HEK293 (cell line): ENCODE measurements at regions not wholly inside any gene's neighbourhood (a gene's known extent, or its start where the extent isn't known, plus 50 kb on each side); places are given as distances from the start of the nearest gene placed in this dataset.

Experiments
- CTCF ChIA-PET: fragments of 350-600 bp; formaldehyde crosslinking; extraction: SDS; loops from one replicate; lab custom pipeline; 2021; ENCODE audit warnings: antibody characterized with exemption; lab: Yijun Ruan, JAX
- POLR2A ChIA-PET: fragments of 300-600 bp; formaldehyde crosslinking; extraction: SDS; loops from one replicate; lab custom pipeline; 2020; ENCODE audit warnings: antibody characterized with exemption, inconsistent platforms; lab: Yijun Ruan, JAX
- H3K27ac ChIP-seq: fragments of 200-500 bp; sonication (Bioruptor generic); 2 replicates; pipeline ENCODE4 v1.5.1; 2014; ENCODE audit warnings: low read depth, low read length, control low read depth, inconsistent platforms; ENCODE audit errors: extremely low read depth
- H3K36me3 ChIP-seq, 2 experiments: fragments of 200-500 bp in 1 of 2; sonication (Bioruptor generic) in 1 of 2; 1 replicate in 1 of 2; 2 replicates in 1 of 2; pipeline ENCODE4 v1.5.1; 2014 to 2017; ENCODE audit warnings: inconsistent platforms in 2 of 2, low read length in 2 of 2; ENCODE audit not compliant: control insufficient read depth in 2 of 2, insufficient read depth in 1 of 2
- H3K4me1 ChIP-seq: fragments of 200-500 bp; sonication (Bioruptor generic); 2 replicates; pipeline ENCODE4 v1.5.1; 2014; ENCODE audit warnings: mild to moderate bottlenecking, low read length, inconsistent platforms; ENCODE audit not compliant: control insufficient read depth, insufficient read depth
- H3K4me3 ChIP-seq: 2 replicates; pipeline ENCODE4 v1.5.1; 2011; ENCODE audit warnings: low read depth, mild to moderate bottlenecking, control low read depth, low read length, moderate library complexity
- H3K9me3 ChIP-seq: fragments of 200-500 bp; sonication (Bioruptor generic); 2 replicates; pipeline ENCODE4 v1.5.1; 2014; ENCODE audit warnings: low read depth, low read length, inconsistent platforms; ENCODE audit not compliant: control insufficient read depth, insufficient read depth
- GLI2 ChIP-seq: fragments of 450-650 bp; formaldehyde crosslinking; IDR thresholded peaks from 2 replicates; pipeline ENCODE4; 2017; ENCODE audit warnings: missing biosample characterization, missing genetic modification characterization, low read depth, borderline replicate concordance
- HOXC10 ChIP-seq: sonication (generic); formaldehyde crosslinking; IDR thresholded peaks from 2 replicates; pipeline ENCODE4 v1.8.1; 2023; ENCODE audit warnings: mild to moderate bottlenecking, missing genetic modification reagents
- MEIS1 ChIP-seq: sonication (generic); formaldehyde crosslinking; IDR thresholded peaks from 2 replicates; pipeline ENCODE4 v1.8.1; 2022; ENCODE audit warnings: missing genetic modification reagents, mild to moderate bottlenecking, borderline replicate concordance
- PRDM6 ChIP-seq: fragments of 450-650 bp; formaldehyde crosslinking; IDR thresholded peaks from 2 replicates; pipeline ENCODE4 v1.5.1; 2017; ENCODE audit warnings: missing biosample characterization, missing genetic modification characterization
- SETDB1 ChIP-seq: IDR thresholded peaks from one replicate; pipeline ENCODE4 v1.6.1; 2017; ENCODE audit warnings: mild to moderate bottlenecking, low read length, moderate library complexity, mixed read lengths; ENCODE audit not compliant: insufficient read length
- TRIM28 ChIP-seq: IDR thresholded peaks from 2 replicates; pipeline ENCODE4 v1.6.1; 2011; ENCODE audit warnings: low read length, control low read depth, borderline replicate concordance
- ZBTB49 ChIP-seq: fragments of 450-650 bp; formaldehyde crosslinking; IDR thresholded peaks from 2 replicates; pipeline ENCODE4 v1.5.1; 2016; ENCODE audit warnings: missing biosample characterization, missing genetic modification characterization, low read depth
- ZNF10 ChIP-seq: fragments of 450-650 bp; formaldehyde crosslinking; IDR thresholded peaks from 2 replicates; pipeline ENCODE4 v1.5.1; 2017; ENCODE audit warnings: missing biosample characterization, missing genetic modification characterization
- ZNF174 ChIP-seq: fragments of 450-650 bp; formaldehyde crosslinking; IDR thresholded peaks from 2 replicates; pipeline ENCODE4 v1.5.0; 2017; ENCODE audit warnings: missing biosample characterization, mild to moderate bottlenecking, missing genetic modification characterization
- ZNF202 ChIP-seq: fragments of 450-650 bp; formaldehyde crosslinking; IDR thresholded peaks from 2 replicates; pipeline ENCODE4 v1.5.1; 2016; ENCODE audit warnings: missing biosample characterization, missing genetic modification characterization, borderline replicate concordance
- ZNF266 ChIP-seq: fragments of 450-650 bp; formaldehyde crosslinking; IDR thresholded peaks from 2 replicates; pipeline ENCODE4 v1.5.1; 2016; ENCODE audit warnings: missing biosample characterization, missing genetic modification characterization, low read depth
- ZNF335 ChIP-seq: fragments of 450-650 bp; formaldehyde crosslinking; conservative IDR thresholded peaks from 2 replicates; pipeline ENCODE4 v1.5.1; 2016; ENCODE audit warnings: missing biosample characterization, missing genetic modification characterization
- ZNF366 ChIP-seq: fragments of 450-650 bp; formaldehyde crosslinking; conservative IDR thresholded peaks from 2 replicates; pipeline ENCODE4 v1.5.1; 2016; ENCODE audit warnings: missing biosample characterization, missing genetic modification characterization
- ZNF510 ChIP-seq: fragments of 450-650 bp; formaldehyde crosslinking; IDR thresholded peaks from 2 replicates; pipeline ENCODE4 v1.5.1; 2018; ENCODE audit warnings: mild to moderate bottlenecking, missing genetic modification characterization, missing biosample characterization; ENCODE audit not compliant: insufficient replicate concordance
- ZNF521 ChIP-seq: fragments of 450-650 bp; formaldehyde crosslinking; IDR thresholded peaks from 2 replicates; pipeline ENCODE4 v1.5.1; 2017; ENCODE audit warnings: missing biosample characterization, mild to moderate bottlenecking, missing genetic modification characterization
- ZNF529 ChIP-seq: fragments of 450-650 bp; formaldehyde crosslinking; IDR thresholded peaks from 2 replicates; pipeline ENCODE4 v1.5.1; 2017; ENCODE audit warnings: missing genetic modification characterization, missing biosample characterization; ENCODE audit not compliant: insufficient replicate concordance
- ZNF530 ChIP-seq: fragments of 450-650 bp; formaldehyde crosslinking; IDR thresholded peaks from 2 replicates; pipeline ENCODE4 v1.5.1; 2016; ENCODE audit warnings: low read depth, missing biosample characterization, missing genetic modification characterization
- ZNF623 ChIP-seq: fragments of 450-650 bp; formaldehyde crosslinking; IDR thresholded peaks from 2 replicates; pipeline ENCODE4 v1.5.1; 2016; ENCODE audit warnings: missing biosample characterization, missing genetic modification characterization
- ZNF670 ChIP-seq: fragments of 450-650 bp; formaldehyde crosslinking; IDR thresholded peaks from 2 replicates; pipeline ENCODE4 v1.5.1; 2016; ENCODE audit warnings: missing biosample characterization, missing genetic modification characterization, low read depth
- ZNF707 ChIP-seq: fragments of 450-650 bp; formaldehyde crosslinking; IDR thresholded peaks from 2 replicates; pipeline ENCODE4 v1.5.1; 2016; ENCODE audit warnings: missing biosample characterization, missing genetic modification characterization
- ZNF747 ChIP-seq: fragments of 450-650 bp; formaldehyde crosslinking; IDR thresholded peaks from 2 replicates; pipeline ENCODE4 v1.5.1; 2016; ENCODE audit warnings: missing biosample characterization, missing genetic modification characterization
- TF ChIP-seq, protein P1 (sequence below): fragments of 450-650 bp; formaldehyde crosslinking; IDR thresholded peaks from 2 replicates; pipeline ENCODE4 v1.5.1; 2016; ENCODE audit warnings: missing biosample characterization, missing genetic modification characterization
- TF ChIP-seq, protein P2 (sequence below): fragments of 450-650 bp; formaldehyde crosslinking; IDR thresholded peaks from 2 replicates; pipeline ENCODE4 v1.5.1; 2016; ENCODE audit warnings: missing biosample characterization, missing genetic modification characterization, low read depth

GRCh38 chr13:87130423-87130822 is 540.7 kb upstream of the SLITRK5 start (continued):
- no peak for TF ChIP-seq ZNF521 (tag by site-specific recombination)
- TF ChIP-seq, all 188 proteins: peak for 0

GRCh38 chr13:87131611-87132010 is 539.6 kb upstream of the SLITRK5 start:
- Histone ChIP-seq H3K9me3 (no peaks in the 10 kb centered on the region), H3K4me1 (no peaks in the 10 kb centered on the region), H3K27ac (no peak overlapping the region), H3K36me3 (no peaks in the 10 kb centered on the region), H3K4me3 (no peak overlapping the region)
- POLR2A ChIA-PET, result no interaction called here
- CTCF ChIA-PET, result no interaction called here
- no peak for TF ChIP-seq ZNF670
- TF ChIP-seq ZNF266 (tag by site-specific recombination), result no peak

DNA sequence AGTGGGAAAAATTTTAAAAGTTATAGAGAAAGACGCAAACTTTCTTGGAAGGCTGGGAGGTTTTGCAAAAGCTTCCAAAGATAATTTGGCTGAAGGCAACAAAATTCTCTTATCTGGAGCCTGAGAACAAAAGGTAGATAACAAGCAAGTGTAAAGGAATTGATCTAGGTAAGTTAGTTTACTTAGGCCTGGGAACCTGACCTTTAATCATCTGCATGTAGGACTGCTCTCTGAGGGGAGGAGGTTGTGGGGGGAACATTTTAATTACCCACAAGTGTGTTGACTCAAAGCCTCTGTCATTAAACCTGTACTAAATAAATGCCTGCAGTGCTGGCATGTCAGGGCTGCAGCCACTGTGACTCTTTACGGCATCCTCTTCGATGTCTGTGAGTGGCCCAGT is 532.3 kb upstream of the SLITRK5 start:
- ChIA-PET CTCF (no interaction called here), POLR2A (no interaction called here)
- Histone ChIP-seq H3K27ac (no peak overlapping the region), H3K9me3 (no peaks in the 10 kb centered on the region), H3K4me1 (no peaks in the 10 kb centered on the region), H3K4me3 (no peak overlapping the region), H3K36me3 (no peaks in the 10 kb centered on the region)
- TF ChIP-seq ZNF174 (tag by site-specific recombination) (no peak), ZNF366 (tag by site-specific recombination) (no peak), ZNF623 (tag by site-specific recombination) (no peak), TRIM28 (peak; percentile 82; the same call in 1 of the 2 replicates), HOXC10 (no peak), PRDM6 (no peak), ZNF202 (tag by site-specific recombination) (no peak), SETDB1 (peak; percentile 73)
- TF ChIP-seq, protein P1, sequence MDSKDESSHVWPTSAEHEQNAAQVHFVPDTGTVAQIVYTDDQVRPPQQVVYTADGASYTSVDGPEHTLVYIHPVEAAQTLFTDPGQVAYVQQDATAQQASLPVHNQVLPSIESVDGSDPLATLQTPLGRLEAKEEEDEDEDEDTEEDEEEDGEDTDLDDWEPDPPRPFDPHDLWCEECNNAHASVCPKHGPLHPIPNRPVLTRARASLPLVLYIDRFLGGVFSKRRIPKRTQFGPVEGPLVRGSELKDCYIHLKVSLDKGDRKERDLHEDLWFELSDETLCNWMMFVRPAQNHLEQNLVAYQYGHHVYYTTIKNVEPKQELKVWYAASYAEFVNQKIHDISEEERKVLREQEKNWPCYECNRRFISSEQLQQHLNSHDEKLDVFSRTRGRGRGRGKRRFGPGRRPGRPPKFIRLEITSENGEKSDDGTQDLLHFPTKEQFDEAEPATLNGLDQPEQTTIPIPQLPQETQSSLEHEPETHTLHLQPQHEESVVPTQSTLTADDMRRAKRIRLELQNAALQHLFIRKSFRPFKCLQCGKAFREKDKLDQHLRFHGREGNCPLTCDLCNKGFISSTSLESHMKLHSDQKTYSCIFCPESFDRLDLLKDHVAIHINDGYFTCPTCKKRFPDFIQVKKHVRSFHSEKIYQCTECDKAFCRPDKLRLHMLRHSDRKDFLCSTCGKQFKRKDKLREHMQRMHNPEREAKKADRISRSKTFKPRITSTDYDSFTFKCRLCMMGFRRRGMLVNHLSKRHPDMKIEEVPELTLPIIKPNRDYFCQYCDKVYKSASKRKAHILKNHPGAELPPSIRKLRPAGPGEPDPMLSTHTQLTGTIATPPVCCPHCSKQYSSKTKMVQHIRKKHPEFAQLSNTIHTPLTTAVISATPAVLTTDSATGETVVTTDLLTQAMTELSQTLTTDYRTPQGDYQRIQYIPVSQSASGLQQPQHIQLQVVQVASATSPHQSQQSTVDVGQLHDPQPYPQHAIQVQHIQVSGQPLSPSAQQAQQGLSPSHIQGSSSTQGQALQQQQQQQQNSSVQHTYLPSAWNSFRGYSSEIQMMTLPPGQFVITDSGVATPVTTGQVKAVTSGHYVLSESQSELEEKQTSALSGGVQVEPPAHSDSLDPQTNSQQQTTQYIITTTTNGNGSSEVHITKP (tag by site-specific recombination), result no peak

DNA sequence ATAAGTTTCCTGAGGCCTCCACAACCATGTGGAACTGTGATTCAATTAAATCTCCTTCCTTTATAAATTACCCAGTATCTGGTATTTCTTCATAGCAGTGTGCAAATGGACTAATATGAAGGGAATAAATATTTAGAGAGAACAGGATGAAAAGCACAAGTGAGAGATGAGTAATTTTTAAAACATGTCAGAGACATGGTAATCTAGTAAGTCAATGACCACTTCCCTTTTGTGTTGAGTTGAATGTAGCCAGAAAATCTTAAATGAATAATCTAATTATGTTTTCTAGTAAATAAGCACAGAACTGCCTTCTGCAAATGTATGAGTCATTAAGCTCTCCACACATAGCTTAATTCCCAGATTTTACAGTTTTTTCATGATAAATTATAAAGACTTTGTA is 524.1 kb upstream of the SLITRK5 start:
- Histone ChIP-seq H3K36me3 (no peaks in the 10 kb centered on the region), H3K4me3 (no peak overlapping the region), H3K4me1 (no peaks in the 10 kb centered on the region), H3K27ac (no peak overlapping the region), H3K9me3 (no peaks in the 10 kb centered on the region)
- CTCF ChIA-PET, result no interaction called here
- POLR2A ChIA-PET, result no interaction called here
- TF ChIP-seq ZNF707 (no peak), ZNF10 (tag by site-specific recombination) (no peak), MEIS1 (CRISPR knock-in tag) (no peak), ZBTB49 (tag by site-specific recombination) (no peak), GLI2 (tag by site-specific recombination) (no peak), ZNF529 (tag by site-specific recombination) (no peak), ZNF510 (tag by site-specific recombination) (no peak), ZNF530 (tag by site-specific recombination) (no peak), ZNF747 (tag by site-specific recombination) (no peak), ZNF335 (tag by site-specific recombination) (no peak)
- TF ChIP-seq, protein P2, sequence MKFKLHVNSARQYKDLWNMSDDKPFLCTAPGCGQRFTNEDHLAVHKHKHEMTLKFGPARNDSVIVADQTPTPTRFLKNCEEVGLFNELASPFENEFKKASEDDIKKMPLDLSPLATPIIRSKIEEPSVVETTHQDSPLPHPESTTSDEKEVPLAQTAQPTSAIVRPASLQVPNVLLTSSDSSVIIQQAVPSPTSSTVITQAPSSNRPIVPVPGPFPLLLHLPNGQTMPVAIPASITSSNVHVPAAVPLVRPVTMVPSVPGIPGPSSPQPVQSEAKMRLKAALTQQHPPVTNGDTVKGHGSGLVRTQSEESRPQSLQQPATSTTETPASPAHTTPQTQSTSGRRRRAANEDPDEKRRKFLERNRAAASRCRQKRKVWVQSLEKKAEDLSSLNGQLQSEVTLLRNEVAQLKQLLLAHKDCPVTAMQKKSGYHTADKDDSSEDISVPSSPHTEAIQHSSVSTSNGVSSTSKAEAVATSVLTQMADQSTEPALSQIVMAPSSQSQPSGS (tag by site-specific recombination), result no peak
